ENCODE measurements at regions not wholly inside any gene's neighbourhood (a gene's known extent, or its start where the extent isn't known, plus 50 kb on each side); places are given as distances from the start of the nearest gene placed in this dataset.

- no peak for TF ChIP-seq POLR2A (IDR thresholded peaks at IDR 0.05; ENCODE audit: low read depth)
- TF ChIP-seq CTCF (IDR thresholded peaks at IDR 0.05), result no peak
- no peak for TF ChIP-seq POLR2AphosphoS5 (IDR thresholded peaks at IDR 0.05)
Measured at GRCh38 chr6:81380718-81381338, 371.7 kb downstream of the TENT5A start.

All from esophagus muscularis mucosa (tissue), 3 donors.